Loucy (cell line): ENCODE measurements at regions not wholly inside any gene's neighbourhood (a gene's known extent, or its start where the extent isn't known, plus 50 kb on each side); places are given as distances from the start of the nearest gene placed in this dataset.

ENCODE experiments used
- EZH2phosphoT487 ChIP-seq: fragments of 200-600 bp; IDR thresholded peaks from 2 replicates; pipeline ENCODE4 v1.6.1; 2018; ENCODE audit warnings: antibody characterized with exemption, mild to moderate bottlenecking, moderate library complexity, borderline replicate concordance
- TF ChIP-seq, protein P1 (sequence below): fragments of 200-600 bp; sonication (generic); conservative IDR thresholded peaks from 2 replicates; pipeline ENCODE4 v1.5.1; 2014; ENCODE audit warnings: mild to moderate bottlenecking, antibody characterized with exemption, low read length

DNA sequence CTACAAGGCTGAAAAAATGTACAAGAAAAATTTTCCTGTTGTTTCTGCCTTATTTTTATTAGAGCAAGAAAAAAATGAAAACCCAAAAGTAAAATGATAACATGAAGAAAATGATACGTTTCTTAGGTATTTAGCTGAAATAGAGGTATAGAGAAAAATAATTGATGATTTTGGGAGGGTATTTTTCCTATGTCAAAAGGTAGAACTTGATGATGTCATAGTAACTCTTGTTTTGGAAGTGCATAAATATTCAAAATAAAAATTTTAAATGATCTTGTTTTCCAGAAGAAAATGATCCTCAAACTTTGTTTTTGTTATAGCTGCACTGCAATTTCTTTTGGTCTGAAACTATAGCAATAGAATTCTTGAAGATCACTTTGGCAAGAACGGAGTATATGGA is 608.8 kb upstream of the BOD1L1 start:
- TF ChIP-seq, protein P1, sequence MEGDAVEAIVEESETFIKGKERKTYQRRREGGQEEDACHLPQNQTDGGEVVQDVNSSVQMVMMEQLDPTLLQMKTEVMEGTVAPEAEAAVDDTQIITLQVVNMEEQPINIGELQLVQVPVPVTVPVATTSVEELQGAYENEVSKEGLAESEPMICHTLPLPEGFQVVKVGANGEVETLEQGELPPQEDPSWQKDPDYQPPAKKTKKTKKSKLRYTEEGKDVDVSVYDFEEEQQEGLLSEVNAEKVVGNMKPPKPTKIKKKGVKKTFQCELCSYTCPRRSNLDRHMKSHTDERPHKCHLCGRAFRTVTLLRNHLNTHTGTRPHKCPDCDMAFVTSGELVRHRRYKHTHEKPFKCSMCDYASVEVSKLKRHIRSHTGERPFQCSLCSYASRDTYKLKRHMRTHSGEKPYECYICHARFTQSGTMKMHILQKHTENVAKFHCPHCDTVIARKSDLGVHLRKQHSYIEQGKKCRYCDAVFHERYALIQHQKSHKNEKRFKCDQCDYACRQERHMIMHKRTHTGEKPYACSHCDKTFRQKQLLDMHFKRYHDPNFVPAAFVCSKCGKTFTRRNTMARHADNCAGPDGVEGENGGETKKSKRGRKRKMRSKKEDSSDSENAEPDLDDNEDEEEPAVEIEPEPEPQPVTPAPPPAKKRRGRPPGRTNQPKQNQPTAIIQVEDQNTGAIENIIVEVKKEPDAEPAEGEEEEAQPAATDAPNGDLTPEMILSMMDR, result no peak
- no peak for TF ChIP-seq EZH2phosphoT487
